Parathyroid adenoma (tissue), 2 donors: ENCODE measurements at regions not wholly inside any gene's neighbourhood (a gene's known extent, or its start where the extent isn't known, plus 50 kb on each side); places are given as distances from the start of the nearest gene placed in this dataset.

Experiments used
- H2AFZ ChIP-seq: fragments of 300-600 bp; sonication (generic); one replicate; pipeline ENCODE4 v1.7.0; 2017; ENCODE audit warnings: antibody characterized with exemption, mild to moderate bottlenecking
- H3K27ac ChIP-seq: fragments of 300-600 bp; sonication (generic); one replicate; pipeline ENCODE4 v1.7.0; 2017
- H3K27me3 ChIP-seq: fragments of 300-600 bp; sonication (generic); one replicate; pipeline ENCODE4 v1.7.0; 2017; ENCODE audit warnings: low read length; ENCODE audit not compliant: control insufficient read depth, insufficient read depth
- H3K36me3 ChIP-seq: fragments of 300-600 bp; sonication (generic); one replicate; pipeline ENCODE4 v1.7.0; 2017; ENCODE audit warnings: low read length; ENCODE audit not compliant: control insufficient read depth, insufficient read depth
- H3K4me1 ChIP-seq: fragments of 300-600 bp; sonication (generic); one replicate; pipeline ENCODE4 v1.7.0; 2017; ENCODE audit warnings: control low read depth
- H3K4me2 ChIP-seq: fragments of 300-600 bp; sonication (generic); one replicate; pipeline ENCODE4 v1.7.0; 2017; ENCODE audit warnings: low read length
- H3K4me3 ChIP-seq: fragments of 300-600 bp; sonication (generic); one replicate; pipeline ENCODE4 v1.7.0; 2017; ENCODE audit warnings: low read depth, low read length
- H3K79me2 ChIP-seq: fragments of 300-600 bp; sonication (generic); one replicate; pipeline ENCODE4 v1.7.0; 2017; ENCODE audit warnings: control low read depth
- H3K9ac ChIP-seq: fragments of 300-600 bp; sonication (generic); one replicate; pipeline ENCODE4 v1.7.0; 2017; ENCODE audit warnings: mild to moderate bottlenecking
- H3K9me3 ChIP-seq: fragments of 300-600 bp; sonication (generic); one replicate; pipeline ENCODE4 v1.7.0; 2017; ENCODE audit warnings: low read length; ENCODE audit not compliant: control insufficient read depth
- TF ChIP-seq, protein P1 (sequence below): fragments of 300-600 bp; sonication (generic); IDR thresholded peaks from one replicate; pipeline ENCODE4 v1.7.0; 2017; ENCODE audit warnings: antibody characterized with exemption, mild to moderate bottlenecking
- donor health status: primary hyperparathyroidism.

DNA sequence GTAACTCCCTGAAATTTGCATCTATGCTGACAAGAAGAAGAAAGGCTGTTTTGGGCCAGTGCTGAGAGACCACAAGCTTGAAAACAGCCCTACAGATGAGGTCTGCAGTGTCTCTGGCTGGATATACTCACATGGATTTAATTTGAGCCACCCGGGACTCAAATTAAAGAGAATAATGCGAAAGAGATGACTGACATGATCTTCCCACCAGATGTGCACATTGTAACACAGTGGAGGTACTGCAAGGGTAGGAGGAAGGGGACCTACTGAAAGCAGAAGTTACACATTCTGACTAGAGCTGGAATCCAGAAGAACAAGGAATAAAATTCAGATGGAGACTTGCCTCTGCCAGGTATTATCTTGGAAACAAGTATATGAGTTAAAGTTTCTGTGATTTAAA lies 728.3 kb upstream of the SGO1 start:
- no peaks in the 10 kb centered on the region for H3K27me3 ChIP-seq
- H3K4me3 ChIP-seq, result no peak overlapping the region
- H3K4me2 ChIP-seq, result no peak overlapping the region
- H3K9me3 ChIP-seq, result no peaks in the 10 kb centered on the region
- H3K9ac ChIP-seq, result no peak overlapping the region
- TF ChIP-seq, protein P1, sequence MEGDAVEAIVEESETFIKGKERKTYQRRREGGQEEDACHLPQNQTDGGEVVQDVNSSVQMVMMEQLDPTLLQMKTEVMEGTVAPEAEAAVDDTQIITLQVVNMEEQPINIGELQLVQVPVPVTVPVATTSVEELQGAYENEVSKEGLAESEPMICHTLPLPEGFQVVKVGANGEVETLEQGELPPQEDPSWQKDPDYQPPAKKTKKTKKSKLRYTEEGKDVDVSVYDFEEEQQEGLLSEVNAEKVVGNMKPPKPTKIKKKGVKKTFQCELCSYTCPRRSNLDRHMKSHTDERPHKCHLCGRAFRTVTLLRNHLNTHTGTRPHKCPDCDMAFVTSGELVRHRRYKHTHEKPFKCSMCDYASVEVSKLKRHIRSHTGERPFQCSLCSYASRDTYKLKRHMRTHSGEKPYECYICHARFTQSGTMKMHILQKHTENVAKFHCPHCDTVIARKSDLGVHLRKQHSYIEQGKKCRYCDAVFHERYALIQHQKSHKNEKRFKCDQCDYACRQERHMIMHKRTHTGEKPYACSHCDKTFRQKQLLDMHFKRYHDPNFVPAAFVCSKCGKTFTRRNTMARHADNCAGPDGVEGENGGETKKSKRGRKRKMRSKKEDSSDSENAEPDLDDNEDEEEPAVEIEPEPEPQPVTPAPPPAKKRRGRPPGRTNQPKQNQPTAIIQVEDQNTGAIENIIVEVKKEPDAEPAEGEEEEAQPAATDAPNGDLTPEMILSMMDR, result no peak
- H3K27ac ChIP-seq, result no peak overlapping the region
- H3K36me3 ChIP-seq, result no peaks in the 10 kb centered on the region
- no peak overlapping the region for H2AFZ ChIP-seq
- H3K4me1 ChIP-seq, result no peaks in the 10 kb centered on the region
- H3K79me2 ChIP-seq, result no peaks in the 10 kb centered on the region

DNA sequence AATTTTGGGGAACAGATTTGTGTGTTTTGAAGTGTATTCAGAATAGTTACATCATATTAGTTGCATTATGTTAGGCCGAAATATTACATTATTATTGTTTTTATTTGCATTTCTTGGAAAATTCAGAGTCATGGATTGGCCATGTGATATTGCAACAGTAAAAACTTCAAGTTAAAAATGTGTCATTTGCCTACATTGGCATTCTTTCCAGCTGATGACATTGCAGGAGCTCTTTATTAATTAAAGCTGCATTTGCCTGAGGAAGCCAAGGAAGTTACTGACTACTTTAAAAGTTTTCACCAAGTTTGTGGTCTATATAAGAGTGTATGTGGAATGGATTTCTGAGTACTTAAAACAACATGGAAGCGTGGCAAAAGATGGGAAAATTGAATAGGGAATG lies 726.4 kb upstream of the SGO1 start:
- Histone ChIP-seq H3K27ac (no peak overlapping the region), H3K9ac (no peak overlapping the region), H3K36me3 (no peaks in the 10 kb centered on the region), H3K79me2 (no peaks in the 10 kb centered on the region), H3K9me3 (no peaks in the 10 kb centered on the region), H3K4me1 (no peaks in the 10 kb centered on the region), H3K4me3 (no peak overlapping the region), H3K4me2 (no peak overlapping the region), H3K27me3 (no peaks in the 10 kb centered on the region), H2AFZ (no peak overlapping the region)
- TF ChIP-seq, protein P1, result no peak

DNA sequence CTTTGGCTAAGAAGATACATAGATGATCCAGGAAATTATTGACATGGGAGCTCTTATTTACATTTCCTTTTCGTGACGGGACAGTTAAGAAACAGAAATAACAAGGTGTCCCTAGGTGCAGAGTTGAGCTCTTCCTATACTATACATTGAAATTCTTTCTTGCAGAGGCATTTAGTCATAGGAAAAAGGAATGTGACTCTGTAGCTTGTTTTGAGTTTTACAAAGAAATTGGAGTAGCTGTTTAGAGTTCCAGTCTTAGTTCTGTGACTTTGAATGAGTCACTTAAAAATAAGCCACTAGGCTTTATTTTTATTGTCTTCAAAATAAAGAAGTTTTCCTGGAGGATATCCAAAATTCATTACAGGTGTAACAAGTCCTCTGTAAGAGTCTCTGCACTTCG lies 723.5 kb upstream of the SGO1 start:
- H3K4me2 ChIP-seq, result no peak overlapping the region
- TF ChIP-seq, protein P1, result no peak
- H3K4me3 ChIP-seq, result no peak overlapping the region
- no peak overlapping the region for H2AFZ ChIP-seq
- no peaks in the 10 kb centered on the region for H3K36me3 ChIP-seq
- H3K9ac ChIP-seq, result no peak overlapping the region
- no peaks in the 10 kb centered on the region for H3K79me2 ChIP-seq
- H3K27ac ChIP-seq, result no peak overlapping the region
- H3K9me3 ChIP-seq, result no peaks in the 10 kb centered on the region
- H3K27me3 ChIP-seq, result no peaks in the 10 kb centered on the region
- H3K4me1 ChIP-seq, result no peaks in the 10 kb centered on the region

DNA sequence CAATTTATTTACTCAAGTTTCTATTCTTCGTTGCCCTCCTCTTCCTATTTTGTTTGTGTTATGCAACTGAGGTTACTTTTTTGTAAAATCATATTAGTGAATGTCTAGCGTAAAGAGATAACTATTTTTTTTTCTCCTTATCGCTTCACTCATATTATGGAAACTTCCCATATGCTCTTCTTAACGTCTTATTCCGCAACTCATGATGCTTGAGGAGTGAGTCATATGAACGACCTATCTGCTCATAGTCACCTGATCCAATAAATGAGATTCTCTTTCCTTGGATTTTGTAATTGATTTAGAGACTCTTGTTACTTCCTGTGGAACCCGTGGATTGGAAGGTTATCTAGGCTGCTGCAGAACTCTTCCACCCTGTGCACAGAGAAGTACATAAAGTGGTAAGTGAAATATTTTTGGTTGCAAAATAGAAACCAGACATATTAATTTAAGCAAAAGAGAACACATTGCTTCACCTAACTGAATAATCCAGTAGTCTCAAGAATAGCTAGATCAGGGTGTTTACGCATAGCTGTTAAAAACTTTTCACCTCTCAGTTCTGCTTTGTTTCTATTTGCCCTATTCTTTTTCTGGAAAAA lies 719.3 kb upstream of the SGO1 start:
- H3K9me3 ChIP-seq, result no peaks in the 10 kb centered on the region
- H3K36me3 ChIP-seq, result no peaks in the 10 kb centered on the region
- no peaks in the 10 kb centered on the region for H3K79me2 ChIP-seq
- H2AFZ ChIP-seq, result no peak overlapping the region
- TF ChIP-seq, protein P1, result no peak
- no peak overlapping the region for H3K4me3 ChIP-seq
- no peak overlapping the region for H3K27ac ChIP-seq
- H3K9ac ChIP-seq, result no peak overlapping the region
- no peaks in the 10 kb centered on the region for H3K4me1 ChIP-seq
- no peak overlapping the region for H3K4me2 ChIP-seq
- no peaks in the 10 kb centered on the region for H3K27me3 ChIP-seq

DNA sequence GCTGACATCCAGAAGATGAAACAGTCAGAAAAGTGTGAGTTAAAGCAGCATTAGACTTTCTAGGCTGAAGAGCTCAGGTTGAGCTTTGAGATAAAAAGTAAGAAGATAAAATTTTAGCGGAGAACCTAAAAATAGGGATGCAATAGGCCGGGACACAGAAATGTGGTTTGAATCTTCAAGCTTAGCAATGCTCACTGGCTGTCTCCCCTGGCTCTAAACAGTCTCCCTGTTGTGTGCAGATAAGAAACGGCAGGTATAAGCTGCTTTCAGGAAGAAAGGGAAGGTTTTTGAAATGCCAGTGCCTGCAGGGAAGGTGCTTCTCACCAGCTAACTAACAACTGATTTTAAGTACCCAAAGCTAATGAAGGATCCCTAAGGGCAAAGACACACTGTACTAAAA lies 718.7 kb upstream of the SGO1 start:
- no peak overlapping the region for H3K4me3 ChIP-seq
- TF ChIP-seq, protein P1, result no peak
- H3K27me3 ChIP-seq, result no peaks in the 10 kb centered on the region
- no peak overlapping the region for H3K9ac ChIP-seq
- no peaks in the 10 kb centered on the region for H3K79me2 ChIP-seq
- no peak overlapping the region for H3K27ac ChIP-seq
- H2AFZ ChIP-seq, result no peak overlapping the region
- H3K4me1 ChIP-seq, result no peaks in the 10 kb centered on the region
- H3K9me3 ChIP-seq, result no peaks in the 10 kb centered on the region
- no peak overlapping the region for H3K4me2 ChIP-seq
- H3K36me3 ChIP-seq, result no peaks in the 10 kb centered on the region
